Activated CD4-positive, CD25-positive, alpha-beta regulatory T cell (primary cell): ENCODE measurements at regions not wholly inside any gene's neighbourhood (a gene's known extent, or its start where the extent isn't known, plus 50 kb on each side); places are given as distances from the start of the nearest gene placed in this dataset.
"Not testable (repeated sequence)": the region's sequence is repeated elsewhere in the genome, so short reads cannot be mapped to it uniquely, and the experiment has no call there.

Source experiments
- DNase-seq, 4 experiments: peaks; one replicate each; lab custom pipeline; 2025; lab: John Stamatoyannopoulos, UW

- no peak for DNase-seq
Observed at GRCh38 chr2:22110244-22110651, 986.5 kb downstream of the TDRD15 start.

- no peak for DNase-seq
Observed at GRCh38 chr2:22124003-22124402, 1000.2 kb downstream of the TDRD15 start.

- no peak for DNase-seq
Observed at GRCh38 chr2:22126106-22126505, 1002.3 kb downstream of the TDRD15 start.

- no peak for DNase-seq
Observed at GRCh38 chr2:22126978-22127377, 1003.2 kb downstream of the TDRD15 start.

- DNase-seq: no peak
Observed at GRCh38 chr2:22134421-22134820, 1010.7 kb downstream of the TDRD15 start.

- no peak for DNase-seq
Observed at GRCh38 chr2:22136446-22136845, 1012.7 kb downstream of the TDRD15 start.

GRCh38 chr2:22143840-22144239, 1020.1 kb downstream of the TDRD15 start:
- no peak for DNase-seq

- DNase-seq: no peak
Observed at GRCh38 chr2:22153931-22154613, 1030.3 kb downstream of the TDRD15 start.

GRCh38 chr2:22156661-22157060, 1032.9 kb downstream of the TDRD15 start:
- DNase-seq: not testable (repeated sequence)

- no peak for DNase-seq
Observed at GRCh38 chr2:22167256-22167655, 1043.5 kb downstream of the TDRD15 start.

GRCh38 chr2:22175003-22175402, 1051.2 kb downstream of the TDRD15 start:
- no peak for DNase-seq

- no peak for DNase-seq
Observed at GRCh38 chr2:22185251-22185650, 1061.5 kb downstream of the TDRD15 start.

GRCh38 chr2:22186261-22186828, 1062.6 kb downstream of the TDRD15 start:
- not testable (repeated sequence) for DNase-seq

- no peak for DNase-seq
Observed at GRCh38 chr2:22189893-22190480, 1066.2 kb downstream of the TDRD15 start.

- DNase-seq: no peak
Observed at GRCh38 chr2:22194218-22194617, 1070.5 kb downstream of the TDRD15 start.

- DNase-seq: no peak
Observed at GRCh38 chr2:22196806-22197205, 1073.0 kb downstream of the TDRD15 start.

GRCh38 chr2:22198381-22199283, 1074.9 kb downstream of the TDRD15 start:
- no peak for DNase-seq

- no peak for DNase-seq
Observed at GRCh38 chr2:22199994-22200393, 1076.2 kb downstream of the TDRD15 start.

GRCh38 chr2:22209545-22209944, 1085.8 kb downstream of the TDRD15 start:
- DNase-seq: no peak

GRCh38 chr2:22213237-22213636, 1089.5 kb downstream of the TDRD15 start:
- DNase-seq: no peak

GRCh38 chr2:22215517-22215916, 1091.7 kb downstream of the TDRD15 start:
- no peak for DNase-seq

GRCh38 chr2:22217881-22218280, 1094.1 kb downstream of the TDRD15 start:
- no peak for DNase-seq

GRCh38 chr2:22221006-22221405, 1097.2 kb downstream of the TDRD15 start:
- DNase-seq: no peak
